HepG2 (cell line): ENCODE measurements at regions not wholly inside any gene's neighbourhood (a gene's known extent, or its start where the extent isn't known, plus 50 kb on each side); places are given as distances from the start of the nearest gene placed in this dataset.

Experiments used
- CHD4 ChIP-seq: fragments of 200-600 bp; sonication (generic); IDR thresholded peaks from 2 replicates; pipeline ENCODE4 v1.7.0; 2017; ENCODE audit warnings: mild to moderate bottlenecking, low read length, borderline replicate concordance
- EP300 ChIP-seq, 3 experiments: sonication (generic) in 1 of 3; formaldehyde crosslinking in 1 of 3; IDR thresholded peaks; 2 replicates each; pipeline versions ENCODE4 v1.5.1 to v1.6.1; 2011 to 2020; ENCODE audit warnings: low read depth in 2 of 3, low read length in 2 of 3, borderline replicate concordance in 1 of 3, improper control_type of control experiment in 1 of 3, mild to moderate bottlenecking in 1 of 3, missing genetic modification reagents in 1 of 3, moderate library complexity in 1 of 3
- GLI4 ChIP-seq: sonication (generic); formaldehyde crosslinking; IDR thresholded peaks from 2 replicates; pipeline ENCODE4 v1.5.1; 2020; ENCODE audit warnings: missing genetic modification reagents, mild to moderate bottlenecking, moderate library complexity, borderline replicate concordance
- IKZF1 ChIP-seq: fragments of 450-650 bp; IDR thresholded peaks from 2 replicates; pipeline ENCODE4 v1.7.1; 2016
- KLF16 ChIP-seq, 2 experiments: sonication (generic) in 1 of 2; formaldehyde crosslinking in 1 of 2; IDR thresholded peaks; 2 replicates each; pipeline versions ENCODE4 v1.6.1 to v1.8.0; 2016 to 2023; ENCODE audit warnings: missing genetic modification reagents in 2 of 2, missing compliant biosample characterization in 1 of 2
- NBN ChIP-seq: fragments of 450-650 bp; conservative IDR thresholded peaks from 2 replicates; pipeline ENCODE4 v1.6.1; 2017
- NKX3-1 ChIP-seq: sonication (generic); formaldehyde crosslinking; IDR thresholded peaks from 2 replicates; pipeline ENCODE4 v1.5.0; 2020; ENCODE audit warnings: missing genetic modification reagents
- NR2F6 ChIP-seq, 2 experiments: IDR thresholded peaks; 2 replicates each; pipeline ENCODE4 v1.6.1; 2016; ENCODE audit warnings: antibody characterized with exemption in 1 of 2, mild to moderate bottlenecking in 1 of 2
- SAP130 ChIP-seq: IDR thresholded peaks from 2 replicates; pipeline ENCODE4 v1.6.1; 2016; ENCODE audit warnings: low read depth
- SIX4 ChIP-seq: sonication (generic); formaldehyde crosslinking; IDR thresholded peaks from 2 replicates; pipeline ENCODE4 v1.4.0; 2020; ENCODE audit warnings: missing genetic modification reagents
- SMAD9 ChIP-seq: sonication (generic); formaldehyde crosslinking; IDR thresholded peaks from 2 replicates; pipeline ENCODE4 v1.5.1; 2020; ENCODE audit warnings: mild to moderate bottlenecking, missing genetic modification reagents
- TMF1 ChIP-seq: sonication (generic); formaldehyde crosslinking; IDR thresholded peaks from 2 replicates; pipeline ENCODE4 v1.8.1; 2022; ENCODE audit warnings: low read depth, missing genetic modification reagents
- ZFP36 ChIP-seq: fragments of 150-350 bp; IDR thresholded peaks from 2 replicates; pipeline ENCODE4 v1.6.1; 2018; ENCODE audit warnings: borderline replicate concordance, low read length, low read depth; ENCODE audit not compliant: partially characterized antibody
- ZNF143 ChIP-seq: sonication (generic); formaldehyde crosslinking; IDR thresholded peaks from 2 replicates; pipeline ENCODE4 v1.4.0; 2020; ENCODE audit warnings: missing genetic modification reagents
- ZNF749 ChIP-seq: sonication (generic); formaldehyde crosslinking; IDR thresholded peaks from 2 replicates; pipeline ENCODE4 v1.8.0; 2022; ENCODE audit warnings: mild to moderate bottlenecking, missing genetic modification reagents, moderate library complexity, borderline replicate concordance
- TF ChIP-seq, protein P1 (sequence below): sonication (generic); formaldehyde crosslinking; IDR thresholded peaks from 2 replicates; pipeline ENCODE4 v1.9.0; 2021; ENCODE audit warnings: mild to moderate bottlenecking, missing genetic modification reagents
- TF ChIP-seq, protein P2 (sequence below): sonication (generic); formaldehyde crosslinking; IDR thresholded peaks from 2 replicates; pipeline ENCODE4 v1.4.0; 2020; ENCODE audit warnings: missing genetic modification reagents
- TF ChIP-seq, protein P3 (sequence below): sonication (generic); formaldehyde crosslinking; IDR thresholded peaks from 2 replicates; pipeline ENCODE4 v1.8.1; 2023; ENCODE audit warnings: missing genetic modification reagents, inconsistent platforms, borderline replicate concordance
- TF ChIP-seq, protein P4 (sequence below): sonication (generic); formaldehyde crosslinking; IDR thresholded peaks from 2 replicates; pipeline ENCODE4 v1.8.0; 2022; ENCODE audit warnings: missing genetic modification reagents, mild to moderate bottlenecking, inconsistent platforms, borderline replicate concordance

- TF ChIP-seq, protein P1, sequence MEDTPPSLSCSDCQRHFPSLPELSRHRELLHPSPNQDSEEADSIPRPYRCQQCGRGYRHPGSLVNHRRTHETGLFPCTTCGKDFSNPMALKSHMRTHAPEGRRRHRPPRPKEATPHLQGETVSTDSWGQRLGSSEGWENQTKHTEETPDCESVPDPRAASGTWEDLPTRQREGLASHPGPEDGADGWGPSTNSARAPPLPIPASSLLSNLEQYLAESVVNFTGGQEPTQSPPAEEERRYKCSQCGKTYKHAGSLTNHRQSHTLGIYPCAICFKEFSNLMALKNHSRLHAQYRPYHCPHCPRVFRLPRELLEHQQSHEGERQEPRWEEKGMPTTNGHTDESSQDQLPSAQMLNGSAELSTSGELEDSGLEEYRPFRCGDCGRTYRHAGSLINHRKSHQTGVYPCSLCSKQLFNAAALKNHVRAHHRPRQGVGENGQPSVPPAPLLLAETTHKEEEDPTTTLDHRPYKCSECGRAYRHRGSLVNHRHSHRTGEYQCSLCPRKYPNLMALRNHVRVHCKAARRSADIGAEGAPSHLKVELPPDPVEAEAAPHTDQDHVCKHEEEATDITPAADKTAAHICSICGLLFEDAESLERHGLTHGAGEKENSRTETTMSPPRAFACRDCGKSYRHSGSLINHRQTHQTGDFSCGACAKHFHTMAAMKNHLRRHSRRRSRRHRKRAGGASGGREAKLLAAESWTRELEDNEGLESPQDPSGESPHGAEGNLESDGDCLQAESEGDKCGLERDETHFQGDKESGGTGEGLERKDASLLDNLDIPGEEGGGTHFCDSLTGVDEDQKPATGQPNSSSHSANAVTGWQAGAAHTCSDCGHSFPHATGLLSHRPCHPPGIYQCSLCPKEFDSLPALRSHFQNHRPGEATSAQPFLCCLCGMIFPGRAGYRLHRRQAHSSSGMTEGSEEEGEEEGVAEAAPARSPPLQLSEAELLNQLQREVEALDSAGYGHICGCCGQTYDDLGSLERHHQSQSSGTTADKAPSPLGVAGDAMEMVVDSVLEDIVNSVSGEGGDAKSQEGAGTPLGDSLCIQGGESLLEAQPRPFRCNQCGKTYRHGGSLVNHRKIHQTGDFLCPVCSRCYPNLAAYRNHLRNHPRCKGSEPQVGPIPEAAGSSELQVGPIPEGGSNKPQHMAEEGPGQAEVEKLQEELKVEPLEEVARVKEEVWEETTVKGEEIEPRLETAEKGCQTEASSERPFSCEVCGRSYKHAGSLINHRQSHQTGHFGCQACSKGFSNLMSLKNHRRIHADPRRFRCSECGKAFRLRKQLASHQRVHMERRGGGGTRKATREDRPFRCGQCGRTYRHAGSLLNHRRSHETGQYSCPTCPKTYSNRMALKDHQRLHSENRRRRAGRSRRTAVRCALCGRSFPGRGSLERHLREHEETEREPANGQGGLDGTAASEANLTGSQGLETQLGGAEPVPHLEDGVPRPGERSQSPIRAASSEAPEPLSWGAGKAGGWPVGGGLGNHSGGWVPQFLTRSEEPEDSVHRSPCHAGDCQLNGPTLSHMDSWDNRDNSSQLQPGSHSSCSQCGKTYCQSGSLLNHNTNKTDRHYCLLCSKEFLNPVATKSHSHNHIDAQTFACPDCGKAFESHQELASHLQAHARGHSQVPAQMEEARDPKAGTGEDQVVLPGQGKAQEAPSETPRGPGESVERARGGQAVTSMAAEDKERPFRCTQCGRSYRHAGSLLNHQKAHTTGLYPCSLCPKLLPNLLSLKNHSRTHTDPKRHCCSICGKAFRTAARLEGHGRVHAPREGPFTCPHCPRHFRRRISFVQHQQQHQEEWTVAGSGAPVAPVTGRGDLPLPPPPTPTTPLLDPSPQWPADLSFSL (CRISPR knock-in tag) = peak; percentile 93
- TF ChIP-seq SAP130 (peak; percentile 88), TMF1 (CRISPR knock-in tag) (no peak), CHD4 (peak; percentile 82; the same call in 1 of the 2 replicates), NR2F6 (IDR thresholded peaks at IDR 0.05) (peak; percentile 86), NR2F6 (CRISPR knock-in tag; IDR thresholded peaks at IDR 0.05) (peak; percentile 84), EP300 (IDR thresholded peaks at IDR 0.05; ENCODE audit: low read depth in 2 of 2, low read length in 2 of 2) (peak; percentile 42 to 98; a peak in 2 of 4 replicates), EP300 (CRISPR knock-in tag; IDR thresholded peaks at IDR 0.05; ENCODE audit: borderline replicate concordance) (peak; percentile 94), SIX4 (CRISPR knock-in tag) (peak; percentile 31; the same call in 1 of the 2 replicates), GLI4 (CRISPR knock-in tag) (no peak), ZFP36 (peak; percentile 80), ZNF143 (CRISPR knock-in tag) (peak; percentile 22; the same call in 1 of the 2 replicates), NBN (no peak), SMAD9 (CRISPR knock-in tag) (no peak), ZNF749 (no peak), IKZF1 (no peak), KLF16 (CRISPR knock-in tag; IDR thresholded peaks at IDR 0.05) (peak in 1 of 2 experiments; percentile 72; a peak in 1 of 4 replicates), NKX3-1 (CRISPR knock-in tag) (no peak)
- TF ChIP-seq, protein P2, sequence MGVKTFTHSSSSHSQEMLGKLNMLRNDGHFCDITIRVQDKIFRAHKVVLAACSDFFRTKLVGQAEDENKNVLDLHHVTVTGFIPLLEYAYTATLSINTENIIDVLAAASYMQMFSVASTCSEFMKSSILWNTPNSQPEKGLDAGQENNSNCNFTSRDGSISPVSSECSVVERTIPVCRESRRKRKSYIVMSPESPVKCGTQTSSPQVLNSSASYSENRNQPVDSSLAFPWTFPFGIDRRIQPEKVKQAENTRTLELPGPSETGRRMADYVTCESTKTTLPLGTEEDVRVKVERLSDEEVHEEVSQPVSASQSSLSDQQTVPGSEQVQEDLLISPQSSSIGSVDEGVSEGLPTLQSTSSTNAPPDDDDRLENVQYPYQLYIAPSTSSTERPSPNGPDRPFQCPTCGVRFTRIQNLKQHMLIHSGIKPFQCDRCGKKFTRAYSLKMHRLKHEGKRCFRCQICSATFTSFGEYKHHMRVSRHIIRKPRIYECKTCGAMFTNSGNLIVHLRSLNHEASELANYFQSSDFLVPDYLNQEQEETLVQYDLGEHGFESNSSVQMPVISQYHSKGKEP = no peak
- TF ChIP-seq, protein P3, sequence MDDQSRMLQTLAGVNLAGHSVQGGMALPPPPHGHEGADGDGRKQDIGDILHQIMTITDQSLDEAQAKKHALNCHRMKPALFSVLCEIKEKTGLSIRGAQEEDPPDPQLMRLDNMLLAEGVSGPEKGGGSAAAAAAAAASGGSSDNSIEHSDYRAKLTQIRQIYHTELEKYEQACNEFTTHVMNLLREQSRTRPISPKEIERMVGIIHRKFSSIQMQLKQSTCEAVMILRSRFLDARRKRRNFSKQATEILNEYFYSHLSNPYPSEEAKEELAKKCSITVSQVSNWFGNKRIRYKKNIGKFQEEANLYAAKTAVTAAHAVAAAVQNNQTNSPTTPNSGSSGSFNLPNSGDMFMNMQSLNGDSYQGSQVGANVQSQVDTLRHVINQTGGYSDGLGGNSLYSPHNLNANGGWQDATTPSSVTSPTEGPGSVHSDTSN = no peak
- TF ChIP-seq, protein P4, sequence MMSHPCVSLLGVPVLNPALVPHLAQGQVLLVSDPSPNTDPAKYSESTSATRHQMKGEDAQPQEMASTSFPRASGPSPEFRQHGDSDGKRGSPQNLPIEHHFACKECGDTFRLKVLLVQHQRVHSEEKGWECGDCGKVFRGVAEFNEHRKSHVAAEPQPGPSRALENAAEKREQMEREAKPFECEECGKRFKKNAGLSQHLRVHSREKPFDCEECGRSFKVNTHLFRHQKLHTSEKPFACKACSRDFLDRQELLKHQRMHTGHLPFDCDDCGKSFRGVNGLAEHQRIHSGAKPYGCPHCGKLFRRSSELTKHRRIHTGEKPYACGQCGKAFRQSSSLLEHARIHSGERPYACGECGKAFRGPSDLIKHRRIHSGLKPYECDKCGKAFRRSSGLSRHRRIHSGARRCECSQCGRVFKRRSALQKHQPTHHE (CRISPR knock-in tag) = no peak
Measured at GRCh38 chr7:7114575-7115291, 67.6 kb upstream of the C1GALT1 start (continued).
